ENCODE measurements at regions not wholly inside any gene's neighbourhood (a gene's known extent, or its start where the extent isn't known, plus 50 kb on each side); places are given as distances from the start of the nearest gene placed in this dataset.

DNA sequence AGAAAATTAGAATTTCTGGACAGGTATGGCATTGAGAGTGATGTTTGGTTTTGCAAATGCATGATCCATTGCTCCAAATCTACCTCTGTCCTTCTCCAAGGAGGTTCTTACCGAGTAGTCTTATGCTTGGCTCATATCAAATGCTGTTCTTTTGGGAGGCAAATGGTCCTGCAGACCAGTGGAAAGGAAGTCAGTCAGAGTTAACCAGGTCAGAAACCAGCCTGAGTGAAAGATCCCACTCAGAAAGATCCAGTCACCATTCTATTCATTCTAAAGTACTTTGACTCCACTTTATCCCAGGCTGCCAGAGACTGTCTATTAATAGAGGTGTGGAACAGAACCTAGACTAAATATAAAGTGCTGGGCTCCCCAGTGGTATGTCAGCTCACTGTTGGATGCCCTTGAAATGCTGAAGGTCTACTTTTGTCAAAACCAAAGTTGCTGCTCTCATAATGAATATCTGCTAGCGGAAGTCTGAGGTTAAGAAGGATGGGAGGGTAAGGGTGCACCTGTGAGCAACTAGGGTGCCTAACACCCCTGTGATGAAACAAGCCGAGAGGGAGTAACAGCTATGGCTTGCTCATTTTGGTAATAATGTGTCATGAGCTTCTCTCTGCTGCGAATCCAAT lies 302.2 kb downstream of the ZNF608 start:
- DNase-seq (ENCODE audit: low read depth in 2 of 2, low spot score in 1 of 2) = no peak

DNA sequence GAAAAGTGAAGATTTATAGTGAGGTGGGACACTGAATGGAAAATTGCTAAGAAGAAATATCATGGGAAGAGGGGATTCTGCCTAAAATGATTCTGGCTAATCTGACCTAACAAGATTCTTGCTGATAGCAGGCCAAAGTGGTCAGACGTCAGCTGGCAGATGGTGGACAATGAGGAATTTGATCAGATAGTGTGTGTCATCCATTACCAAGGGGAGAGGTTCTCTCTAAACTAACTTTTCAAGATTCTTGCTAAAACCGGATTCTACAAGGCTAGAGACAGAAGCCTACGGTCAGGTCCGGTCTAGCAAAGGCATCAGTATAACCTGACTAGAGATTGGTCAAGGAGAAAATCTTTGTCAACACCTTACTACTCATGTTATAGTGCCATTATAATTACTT lies 306.0 kb downstream of the ZNF608 start:
- DNase-seq (ENCODE audit: low read depth in 2 of 2, low spot score in 1 of 2) = no peak

GRCh38 chr5:124439609-124440008 lies 306.8 kb downstream of the ZNF608 start:
- DNase-seq (ENCODE audit: low read depth in 2 of 2, low spot score in 1 of 2) = no peak

DNA sequence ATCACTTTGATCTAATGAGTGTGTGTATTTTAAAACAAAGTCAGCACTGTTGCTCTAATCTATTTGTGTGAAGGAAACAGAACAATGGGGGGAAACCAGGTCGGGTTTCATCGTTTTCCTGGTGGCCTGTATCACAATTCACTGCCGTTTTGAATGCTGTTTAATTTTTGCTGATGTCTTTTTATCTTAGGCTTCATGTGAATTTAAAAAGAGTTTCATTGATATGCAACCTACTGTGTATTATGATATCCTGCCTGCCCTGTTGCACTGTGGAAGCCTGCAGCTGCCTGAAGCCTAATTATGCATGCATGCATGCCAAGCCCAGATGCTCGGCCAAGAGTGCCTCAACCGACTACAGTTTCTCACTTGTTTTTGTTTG lies 307.5 kb downstream of the ZNF608 start:
- no peak for DNase-seq (ENCODE audit: low read depth in 2 of 2, low spot score in 1 of 2)

DNA sequence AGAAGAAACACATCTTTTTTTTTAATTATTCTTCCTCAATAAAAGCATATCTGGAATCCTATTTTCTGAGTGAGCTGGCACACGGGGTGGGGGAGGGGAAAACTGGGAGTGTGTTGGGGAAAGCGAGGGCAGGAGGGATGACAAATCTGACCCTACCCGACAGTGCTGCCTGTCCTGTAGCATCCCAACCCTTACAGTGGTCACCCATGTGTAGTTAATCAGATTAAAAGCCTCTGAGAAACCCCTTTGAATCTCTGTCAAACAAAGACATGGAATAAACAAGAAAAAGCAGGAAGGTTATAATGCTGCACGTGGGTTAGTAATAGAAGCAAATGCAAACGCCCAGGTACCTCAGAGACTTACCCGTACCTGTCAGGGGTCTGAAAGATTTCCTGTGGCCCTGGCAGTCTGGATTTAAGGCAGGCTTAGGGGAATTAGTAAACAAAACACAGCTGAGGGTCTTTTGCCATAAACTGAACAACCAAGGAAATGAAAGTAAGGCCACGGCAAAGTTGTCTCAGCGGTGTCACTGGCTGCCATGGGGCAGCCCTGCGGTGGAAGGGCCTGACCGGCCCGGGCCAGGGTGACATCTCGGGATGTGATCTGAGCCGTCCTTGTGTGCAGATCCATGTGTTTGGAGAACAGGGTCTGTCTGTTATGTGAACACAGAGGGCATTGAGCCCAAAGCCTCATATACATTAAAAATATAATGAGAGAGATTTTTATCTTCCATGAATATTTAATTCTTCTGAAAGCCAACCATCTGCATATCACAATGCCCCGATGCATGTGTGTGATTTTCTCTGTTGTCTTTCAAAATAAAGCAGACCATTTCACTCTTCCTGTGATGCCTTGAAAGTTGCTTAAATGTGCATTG lies 308.2 kb downstream of the ZNF608 start:
- DNase-seq (ENCODE audit: low read depth in 2 of 2, low spot score in 1 of 2) = no peak

DNA sequence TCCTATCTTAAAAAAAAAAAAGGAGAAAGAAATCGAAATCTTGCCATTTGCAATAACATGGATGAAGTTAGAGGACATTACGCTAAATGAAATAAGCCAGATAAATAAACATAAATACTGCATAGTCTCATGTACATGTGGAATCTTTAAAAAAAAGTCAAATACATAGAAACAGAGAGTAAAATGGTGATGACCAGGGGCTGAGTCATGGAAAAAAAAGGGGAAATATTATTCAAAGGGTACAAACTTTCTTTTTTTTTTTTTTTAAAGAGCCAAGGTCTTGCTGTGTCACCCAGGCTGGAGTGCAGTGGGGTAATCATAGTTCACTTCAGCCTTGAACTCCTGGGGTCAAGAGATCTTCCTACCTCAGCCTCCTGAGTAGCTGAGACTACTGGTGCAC lies 310.1 kb downstream of the ZNF608 start:
- no peak for DNase-seq (ENCODE audit: low read depth in 2 of 2, low spot score in 1 of 2)

- no peak for DNase-seq (ENCODE audit: low read depth in 2 of 2, low spot score in 1 of 2)
These were observed 313.3 kb downstream of the ZNF608 start for GRCh38 chr5:124433170-124433569.

GRCh38 chr5:124421584-124421983 lies 324.9 kb downstream of the ZNF608 start:
- DNase-seq (ENCODE audit: low read depth in 2 of 2, low spot score in 1 of 2) = no peak

- no peak for DNase-seq (ENCODE audit: low read depth in 2 of 2, low spot score in 1 of 2)
These were observed 325.5 kb downstream of the ZNF608 start for GRCh38 chr5:124420952-124421351.

GRCh38 chr5:124419531-124419930 lies 326.9 kb downstream of the ZNF608 start:
- no peak for DNase-seq (ENCODE audit: low read depth in 2 of 2, low spot score in 1 of 2)

- no peak for DNase-seq (ENCODE audit: low read depth in 2 of 2, low spot score in 1 of 2)
These were observed 328.0 kb downstream of the ZNF608 start for GRCh38 chr5:124418390-124418789.

DNA sequence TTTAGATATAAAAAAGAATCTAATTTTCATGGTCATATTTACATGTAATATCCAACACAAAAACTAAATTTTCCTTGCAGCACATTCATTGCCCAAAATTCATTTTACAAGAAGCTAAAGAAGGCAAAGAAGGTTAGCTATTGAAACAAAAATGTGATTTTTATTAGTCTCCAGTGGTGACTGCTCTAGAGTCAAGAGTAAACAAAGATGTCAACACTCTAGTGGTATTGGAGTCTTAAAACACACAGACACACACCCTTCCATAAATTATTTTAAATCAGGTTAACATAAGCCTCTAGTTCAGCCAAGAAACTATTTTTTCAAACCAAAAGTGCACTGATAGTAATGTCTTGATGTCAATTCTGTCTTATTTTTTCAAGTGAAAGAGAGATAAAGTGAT lies 329.2 kb downstream of the ZNF608 start:
- DNase-seq (ENCODE audit: low read depth in 2 of 2, low spot score in 1 of 2) = no peak

DNA sequence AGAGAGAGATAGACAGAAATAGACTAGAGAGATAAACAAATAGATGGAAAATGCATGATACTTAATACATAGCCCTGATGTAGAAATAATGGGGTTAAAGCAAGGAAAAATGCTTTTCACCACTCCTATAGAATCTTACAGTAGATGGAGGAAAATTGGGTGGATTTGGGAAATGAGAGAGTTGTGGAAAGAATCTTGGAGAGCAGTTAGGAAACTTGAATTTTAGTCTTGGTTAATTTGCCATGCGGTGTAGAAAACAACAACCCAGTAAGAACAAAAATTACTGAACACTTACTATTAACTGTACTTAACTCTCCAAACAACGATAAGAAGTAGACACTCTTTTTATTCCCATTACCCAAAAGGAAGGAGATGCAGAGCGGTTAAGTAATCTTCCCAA lies 329.8 kb downstream of the ZNF608 start:
- DNase-seq (ENCODE audit: low read depth in 2 of 2, low spot score in 1 of 2) = no peak

GRCh38 chr5:124414973-124415372 lies 331.5 kb downstream of the ZNF608 start:
- DNase-seq (ENCODE audit: low read depth in 2 of 2, low spot score in 1 of 2) = no peak

DNA sequence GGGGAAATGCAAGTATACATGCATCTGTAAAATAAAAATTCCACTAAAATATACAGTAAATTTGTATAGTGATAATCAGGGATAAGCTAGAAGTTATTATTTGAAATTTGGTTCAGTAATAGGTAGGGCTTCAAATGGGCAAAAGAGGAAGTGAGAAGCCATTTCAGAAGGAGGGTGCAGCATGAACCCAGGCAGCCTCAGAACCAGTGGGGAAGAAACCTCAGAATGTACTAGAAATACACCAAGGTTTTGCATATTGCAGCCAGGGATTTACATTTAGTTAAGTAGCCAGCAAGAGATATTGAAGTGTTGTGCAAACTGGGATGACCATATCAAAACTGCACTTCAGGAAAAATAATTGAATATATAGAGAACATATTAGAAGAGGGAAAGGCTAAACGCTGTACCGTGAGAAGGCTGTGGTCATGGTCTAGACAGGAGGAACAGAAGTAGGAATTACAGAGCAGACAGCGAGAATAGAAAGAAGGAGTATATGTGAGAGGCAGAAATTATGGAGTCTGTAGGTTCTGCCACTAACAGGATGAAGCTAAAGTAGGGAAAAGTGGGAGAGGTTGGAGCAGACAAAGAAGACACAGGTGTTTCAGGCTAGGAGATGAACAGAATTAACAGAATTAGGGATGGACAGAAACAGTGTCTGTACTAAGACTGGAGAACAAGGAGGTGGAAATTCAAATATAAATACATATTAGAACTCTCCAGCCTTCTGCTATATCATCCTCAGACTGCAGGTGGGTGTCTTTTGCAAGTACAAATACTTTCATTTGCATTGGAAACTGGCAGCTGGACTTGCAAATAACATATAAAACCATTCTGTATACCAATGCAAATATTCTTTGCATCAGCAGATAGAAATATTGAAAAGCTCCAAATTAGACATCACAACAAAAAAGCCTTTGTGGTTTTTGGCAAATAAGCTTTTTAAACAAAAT lies 335.6 kb downstream of the ZNF608 start:
- no peak for DNase-seq (ENCODE audit: low read depth in 2 of 2, low spot score in 1 of 2)

- DNase-seq (ENCODE audit: low read depth in 2 of 2, low spot score in 1 of 2) = no peak
These were observed 337.5 kb downstream of the ZNF608 start for GRCh38 chr5:124408738-124409453.

- no peak for DNase-seq (ENCODE audit: low read depth in 2 of 2, low spot score in 1 of 2)
These were observed 341.6 kb downstream of the ZNF608 start for GRCh38 chr5:124404796-124405195.

DNA sequence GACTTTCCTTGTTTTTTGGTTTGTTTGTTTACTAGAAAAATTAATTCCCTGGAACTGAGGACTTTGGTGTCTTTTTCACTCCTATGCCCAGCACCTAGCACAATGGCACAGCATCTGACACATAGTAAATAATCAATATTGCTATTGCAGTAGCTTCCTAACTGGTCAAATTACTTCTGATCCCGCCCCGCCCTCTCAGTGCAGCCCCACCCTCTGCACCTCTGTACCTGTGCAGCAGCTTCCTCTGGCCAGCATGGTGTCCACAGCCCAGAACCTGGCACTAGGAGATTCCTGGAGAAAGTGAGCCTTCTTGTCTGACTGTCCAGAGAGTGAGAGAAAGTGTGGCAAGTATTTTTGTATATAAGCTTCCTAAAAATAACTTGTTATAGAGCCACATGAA lies 343.2 kb downstream of the ZNF608 start:
- DNase-seq (ENCODE audit: low read depth in 2 of 2, low spot score in 1 of 2) = no peak

DNA sequence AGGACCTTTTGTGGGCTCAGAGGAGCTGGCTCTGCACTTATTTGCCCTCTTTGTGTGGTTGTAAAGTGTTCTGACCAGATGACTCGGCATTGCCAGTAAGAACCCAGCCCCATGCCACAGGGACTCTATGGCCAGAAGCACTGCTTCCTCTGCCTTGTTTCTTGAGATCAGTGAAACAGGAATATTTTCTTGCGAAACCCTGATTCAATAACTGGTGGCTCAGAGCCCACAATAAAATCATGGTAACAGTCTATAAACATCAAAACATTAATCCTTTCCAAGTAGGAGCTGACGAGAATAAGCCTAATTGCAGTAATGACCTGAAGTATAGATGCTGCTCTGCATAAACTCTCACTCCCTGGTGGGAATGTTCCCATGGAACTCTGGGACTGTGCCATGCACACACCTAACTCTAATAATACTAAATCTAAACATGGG lies 344.3 kb downstream of the ZNF608 start:
- no peak for DNase-seq (ENCODE audit: low read depth in 2 of 2, low spot score in 1 of 2)

- DNase-seq (ENCODE audit: low read depth in 2 of 2, low spot score in 1 of 2) = no peak
These were observed 344.8 kb downstream of the ZNF608 start for GRCh38 chr5:124401476-124402143.
